SU-DHL-6 (cell line): ENCODE measurements at regions not wholly inside any gene's neighbourhood (a gene's known extent, or its start where the extent isn't known, plus 50 kb on each side); places are given as distances from the start of the nearest gene placed in this dataset.
A peak's percentile ranks its signal among the peaks of the same experiment; 100 is the strongest.
"Not testable (repeated sequence)": the region's sequence is repeated elsewhere in the genome, so short reads cannot be mapped to it uniquely, and the experiment has no call there.

ENCODE experiments used
- H2AFZ ChIP-seq: fragments of 200-600 bp; sonication (generic); 2 replicates; pipeline ENCODE4 v1.6.1; 2014; ENCODE audit warnings: low read depth, mild to moderate bottlenecking, moderate library complexity, mixed read lengths, antibody characterized with exemption, low read length; ENCODE audit not compliant: severe bottlenecking
- H3F3A ChIP-seq: fragments of 200-600 bp; shearing (Covaris generic); 2 replicates; pipeline ENCODE4 v1.6.0; 2016; ENCODE audit warnings: antibody characterized with exemption, mild to moderate bottlenecking; ENCODE audit not compliant: insufficient read depth
- H3K27ac ChIP-seq: fragments of 200-600 bp; sonication (generic); 2 replicates; pipeline ENCODE4 v1.5.1; 2016; ENCODE audit warnings: low read depth, mild to moderate bottlenecking, low read length, moderate library complexity, mixed read lengths
- H3K27me3 ChIP-seq: fragments of 200-600 bp; sonication (generic), shearing (Covaris generic); 2 replicates; pipeline ENCODE4 v1.6.0; 2014; ENCODE audit warnings: mild to moderate bottlenecking, low read length
- H3K36me3 ChIP-seq: fragments of 200-600 bp; sonication (generic); 2 replicates; pipeline ENCODE4 v1.6.1; 2014; ENCODE audit warnings: mild to moderate bottlenecking, low read length, mixed read lengths
- H3K4me2 ChIP-seq: fragments of 300-600, 200-600 bp; shearing (Covaris generic), sonication (generic); 2 replicates; pipeline ENCODE4 v1.6.0; 2014; ENCODE audit warnings: low read length, low read depth, mild to moderate bottlenecking; ENCODE audit not compliant: poor library complexity, severe bottlenecking
- H3K4me3 ChIP-seq: fragments of 200-600 bp; sonication (generic); 2 replicates; pipeline ENCODE4 v1.5.1; 2014; ENCODE audit warnings: antibody characterized with exemption, low read length, mild to moderate bottlenecking, mixed read lengths; ENCODE audit not compliant: insufficient read depth, poor library complexity, severe bottlenecking
- H3K79me2 ChIP-seq: fragments of 200-600 bp; sonication (generic); 2 replicates; pipeline ENCODE4 v1.6.1; 2014; ENCODE audit warnings: mild to moderate bottlenecking, low read length, moderate library complexity; ENCODE audit not compliant: insufficient read depth
- H3K9ac ChIP-seq: fragments of 200-600 bp; sonication (generic); 2 replicates; pipeline ENCODE4 v1.7.0; 2014; ENCODE audit warnings: mild to moderate bottlenecking, low read length
- H3K9me2 ChIP-seq: fragments of 200-600 bp; sonication (generic); replicated peaks from 2 replicates; pipeline ENCODE4 v1.6.1; 2014; ENCODE audit warnings: low read length; ENCODE audit not compliant: insufficient read depth
- H3K9me3 ChIP-seq: fragments of 200-600 bp; sonication (generic); 2 replicates; pipeline ENCODE4 v1.6.1; 2014; ENCODE audit warnings: low read length, mixed read lengths; ENCODE audit not compliant: insufficient read depth
- H4K20me1 ChIP-seq: fragments of 200-600 bp; sonication (generic); 2 replicates; pipeline ENCODE4 v1.6.1; 2014; ENCODE audit warnings: low read depth, mild to moderate bottlenecking, antibody characterized with exemption, low read length, moderate library complexity, mixed read lengths
- CTCF ChIP-seq: fragments of 200-600 bp; sonication (generic); IDR thresholded peaks from one replicate; pipeline ENCODE4 v1.5.1; 2017; ENCODE audit warnings: antibody characterized with exemption, mild to moderate bottlenecking, low read length, moderate library complexity; ENCODE audit not compliant: insufficient read depth, poor library complexity, severe bottlenecking
- EZH2phosphoT487 ChIP-seq: fragments of 200-600 bp; sonication (generic), shearing (Covaris generic); conservative IDR thresholded peaks from 2 replicates; pipeline ENCODE4 v1.6.1; 2018; ENCODE audit warnings: mild to moderate bottlenecking, antibody characterized with exemption, low read length, moderate library complexity, mixed read lengths

DNA sequence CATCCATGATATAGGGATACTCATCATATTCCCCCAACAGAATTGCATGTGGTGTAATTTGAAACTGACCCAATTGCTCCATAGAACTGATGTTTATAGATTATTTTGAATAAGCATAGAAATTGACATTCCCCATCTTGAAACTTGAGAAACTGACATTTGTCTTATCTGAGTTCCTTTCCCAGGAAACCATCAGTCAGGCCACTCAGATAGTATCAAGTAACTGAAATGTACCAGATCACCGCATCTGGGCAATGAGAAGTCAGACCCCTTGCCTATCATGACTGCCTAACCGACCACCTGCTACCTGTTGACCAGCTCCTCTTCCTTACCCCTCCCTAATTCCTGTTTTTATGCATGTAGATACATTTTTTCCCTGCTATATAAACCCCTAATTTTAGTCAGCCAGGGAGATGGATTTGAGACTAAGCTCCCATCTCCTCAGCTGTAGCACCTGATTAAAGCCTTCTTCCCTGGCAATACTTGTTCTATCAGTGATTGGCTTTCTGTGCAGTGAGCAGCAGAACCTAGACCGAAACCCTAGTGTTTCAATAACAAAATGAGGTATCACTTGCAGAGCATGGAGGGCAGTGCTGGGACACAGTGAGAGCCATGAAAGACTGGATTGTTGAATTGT, 274.5 kb downstream of the LPIN1 start:
- TF ChIP-seq CTCF, result no peak
- no peak for TF ChIP-seq EZH2phosphoT487
- H3K9me3 ChIP-seq, result peaks cover 29% of the 10 kb centered on the region; the same call in 1 of the 2 replicates
- H3K4me3 ChIP-seq, result no peak overlapping the region

DNA sequence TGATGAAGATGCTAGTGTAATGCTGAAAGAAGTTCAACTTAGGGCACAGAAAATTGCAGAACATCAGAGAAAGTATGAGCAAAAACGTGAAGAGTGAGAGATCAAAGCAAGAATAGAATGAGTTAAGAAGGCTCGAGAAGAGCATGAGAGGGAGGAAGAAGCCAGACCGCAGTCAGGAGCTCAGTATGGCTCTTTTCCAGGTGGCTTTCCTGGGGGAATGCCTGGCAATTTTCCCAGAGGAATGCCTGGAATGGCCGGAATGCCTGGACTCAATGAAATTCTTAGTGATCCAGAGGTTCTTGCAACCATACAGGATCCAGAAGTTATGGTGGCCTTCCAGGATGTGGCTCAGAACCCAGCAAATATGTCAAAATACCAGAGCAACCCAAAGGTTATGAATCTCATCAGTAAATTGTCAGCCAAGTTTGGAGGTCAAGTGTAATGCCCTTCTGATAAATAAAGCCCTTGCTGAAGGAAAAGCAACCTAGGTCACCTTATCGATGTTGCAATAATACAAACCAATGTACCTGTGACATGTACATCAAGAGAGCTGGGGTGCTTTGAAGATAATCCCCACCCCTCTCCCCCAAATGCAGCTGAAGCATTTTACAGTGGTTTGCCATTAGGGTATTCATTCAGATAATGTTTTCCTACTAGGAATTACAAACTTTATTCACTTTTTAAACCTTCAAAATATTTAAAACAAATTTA, 277.9 kb downstream of the LPIN1 start:
- not testable (repeated sequence) for H4K20me1 ChIP-seq, H3K4me2 ChIP-seq, H3K27me3 ChIP-seq, H2AFZ ChIP-seq, H3K4me3 ChIP-seq, H3K27ac ChIP-seq, H3K79me2 ChIP-seq, H3K9ac ChIP-seq, H3K9me2 ChIP-seq
- peaks cover 14% of the 10 kb centered on the region; the same call in 1 of the 2 replicates for H3F3A ChIP-seq
- peaks cover 27% of the 10 kb centered on the region for H3K36me3 ChIP-seq
- peaks cover 29% of the 10 kb centered on the region; the same call in 1 of the 2 replicates for H3K9me3 ChIP-seq

More for the DNA sequence above, 274.5 kb downstream of the LPIN1 start:
- no peaks in the 10 kb centered on the region for H3K27me3 ChIP-seq
- H3K4me2 ChIP-seq, result no peak overlapping the region
- H2AFZ ChIP-seq, result no peak overlapping the region
- no peaks in the 10 kb centered on the region for H4K20me1 ChIP-seq
- no peaks in the 10 kb centered on the region for H3K79me2 ChIP-seq
- peaks cover 12% of the 10 kb centered on the region for H3F3A ChIP-seq
- H3K9ac ChIP-seq, result no peak overlapping the region
- peaks cover 30% of the 10 kb centered on the region for H3K36me3 ChIP-seq
- no peak overlapping the region for H3K27ac ChIP-seq
- H3K9me2 ChIP-seq, result no peaks in the 10 kb centered on the region

DNA sequence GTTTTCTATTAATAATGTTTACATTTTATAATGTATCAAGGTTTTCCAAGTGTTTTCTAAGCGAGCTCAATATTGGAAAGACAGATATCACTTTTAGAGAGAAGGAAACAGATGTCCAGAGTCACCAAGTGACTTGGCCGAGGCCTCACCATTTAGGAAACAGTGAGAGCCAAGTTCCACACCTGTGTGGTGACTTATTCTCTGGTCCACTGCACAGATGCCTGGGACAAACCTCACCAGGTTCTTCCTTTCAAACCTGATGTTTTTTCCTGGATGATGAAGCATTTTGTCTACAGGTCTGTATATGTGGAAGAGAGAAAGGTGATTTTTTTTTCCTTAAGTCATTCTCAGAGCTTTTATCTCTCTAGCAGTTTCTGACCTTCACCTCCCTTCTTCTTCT, 280.7 kb downstream of the LPIN1 start:
- Histone ChIP-seq H3K27ac (no peak overlapping the region), H3K36me3 (peaks cover 2% of the 10 kb centered on the region; the same call in 1 of the 2 replicates), H4K20me1 (no peaks in the 10 kb centered on the region), H3K9ac (0 out of 2 replicates have a peak overlapping the region, but pooled peaks have one; percentile 15), H3K9me3 (peaks cover 2% of the 10 kb centered on the region; the same call in 1 of the 2 replicates), H2AFZ (no peak overlapping the region), H3K27me3 (no peaks in the 10 kb centered on the region), H3K4me3 (no peak overlapping the region), H3K4me2 (no peak overlapping the region), H3K79me2 (no peaks in the 10 kb centered on the region), H3F3A (peaks cover 28% of the 10 kb centered on the region), H3K9me2 (no peaks in the 10 kb centered on the region)
- TF ChIP-seq CTCF (no peak), EZH2phosphoT487 (no peak)

DNA sequence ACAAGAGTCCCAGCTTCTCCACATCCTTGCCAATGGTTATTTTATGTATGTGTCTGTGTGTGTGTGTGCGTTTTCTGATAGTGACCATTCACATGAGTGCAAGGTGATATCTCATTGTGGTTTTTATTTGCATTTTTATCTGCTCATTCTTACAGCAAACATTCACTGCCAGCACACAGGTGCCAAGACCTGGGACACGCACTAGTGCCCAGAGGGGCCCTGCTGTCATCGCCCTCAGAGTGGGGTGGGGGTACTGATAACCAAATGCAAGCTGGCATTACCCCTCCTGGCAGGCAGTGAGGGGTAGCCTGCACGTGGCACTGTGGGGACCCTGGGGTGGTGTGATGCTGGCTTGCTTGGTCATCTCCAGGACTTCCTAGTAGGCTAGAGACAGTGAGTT, 285.4 kb downstream of the LPIN1 start:
- H3K4me2 ChIP-seq, result peak overlapping the region; percentile 82
- H3K9ac ChIP-seq, result peak overlapping the region; percentile 60
- H3K4me3 ChIP-seq, result no peak overlapping the region

More for the DNA sequence above, 285.4 kb downstream of the LPIN1 start:
- Histone ChIP-seq H3F3A (peaks cover 62% of the 10 kb centered on the region), H3K27ac (peak overlapping the region; percentile 99), H3K79me2 (no peaks in the 10 kb centered on the region), H2AFZ (no peak overlapping the region), H4K20me1 (no peaks in the 10 kb centered on the region), H3K9me3 (no peaks in the 10 kb centered on the region), H3K36me3 (no peaks in the 10 kb centered on the region), H3K9me2 (no peaks in the 10 kb centered on the region), H3K27me3 (no peaks in the 10 kb centered on the region)
- no peak for TF ChIP-seq CTCF
- TF ChIP-seq EZH2phosphoT487, result no peak
